HG03103 (cell line): ENCODE measurements at regions not wholly inside any gene's neighbourhood (a gene's known extent, or its start where the extent isn't known, plus 50 kb on each side); places are given as distances from the start of the nearest gene placed in this dataset.

Source experiments
- ATAC-seq: cut with Tn5 transposase; IDR thresholded peaks from one replicate; pipeline ENCODE4 v1.9.1; 2021; ENCODE audit warnings: low read depth; ENCODE audit not compliant: unreplicated experiment

- ATAC-seq = no peak
Measured at GRCh38 chr14:34222122-34222521, 239.9 kb downstream of the SPTSSA start.

- ATAC-seq = peak; percentile 88
Measured at GRCh38 chr14:34220921-34221320, 241.1 kb downstream of the SPTSSA start.

- no peak for ATAC-seq
Measured at GRCh38 chr14:34220378-34220706, 241.7 kb downstream of the SPTSSA start.

- no peak for ATAC-seq
Measured at GRCh38 chr14:34219661-34220377, 242.2 kb downstream of the SPTSSA start.

- no peak for ATAC-seq
Measured at GRCh38 chr14:34218881-34219280, 243.2 kb downstream of the SPTSSA start.

GRCh38 chr14:34214961-34215360 is 247.1 kb downstream of the SPTSSA start:
- ATAC-seq = no peak

GRCh38 chr14:34213332-34213731 is 248.7 kb downstream of the SPTSSA start:
- no peak for ATAC-seq

- no peak for ATAC-seq
Measured at GRCh38 chr14:34212172-34212929, 249.7 kb downstream of the SPTSSA start.

GRCh38 chr14:34211732-34212131 is 250.3 kb downstream of the SPTSSA start:
- no peak for ATAC-seq

- ATAC-seq = no peak
Measured at GRCh38 chr14:34208532-34208931, 253.5 kb downstream of the SPTSSA start.

- ATAC-seq = no peak
Measured at GRCh38 chr14:34205799-34206198, 254.9 kb upstream of the EGLN3 start.

- ATAC-seq = no peak
Measured at GRCh38 chr14:34204774-34205173, 253.9 kb upstream of the EGLN3 start.

GRCh38 chr14:34203251-34203722 is 252.4 kb upstream of the EGLN3 start:
- no peak for ATAC-seq

- ATAC-seq = no peak
Measured at GRCh38 chr14:34201909-34202637, 251.2 kb upstream of the EGLN3 start.

GRCh38 chr14:34199585-34199984 is 248.7 kb upstream of the EGLN3 start:
- ATAC-seq = no peak

GRCh38 chr14:34198096-34198495 is 247.2 kb upstream of the EGLN3 start:
- no peak for ATAC-seq

GRCh38 chr14:34195964-34196363 is 245.1 kb upstream of the EGLN3 start:
- no peak for ATAC-seq

GRCh38 chr14:34190717-34191116 is 239.8 kb upstream of the EGLN3 start:
- ATAC-seq = no peak

GRCh38 chr14:34189866-34190265 is 239.0 kb upstream of the EGLN3 start:
- ATAC-seq = no peak

GRCh38 chr14:34187519-34188044 is 236.7 kb upstream of the EGLN3 start:
- ATAC-seq = no peak

GRCh38 chr14:34187061-34187460 is 236.2 kb upstream of the EGLN3 start:
- no peak for ATAC-seq
